GM12874 (cell line): ENCODE measurements at regions not wholly inside any gene's neighbourhood (a gene's known extent, or its start where the extent isn't known, plus 50 kb on each side); places are given as distances from the start of the nearest gene placed in this dataset.

ENCODE experiments used
- TF ChIP-seq, protein P1 (sequence below): IDR thresholded peaks from 2 replicates; pipeline ENCODE4 v1.5.1; 2011; ENCODE audit warnings: low read depth, mild to moderate bottlenecking, control low read depth, low read length, moderate library complexity; ENCODE audit not compliant: insufficient read depth

DNA sequence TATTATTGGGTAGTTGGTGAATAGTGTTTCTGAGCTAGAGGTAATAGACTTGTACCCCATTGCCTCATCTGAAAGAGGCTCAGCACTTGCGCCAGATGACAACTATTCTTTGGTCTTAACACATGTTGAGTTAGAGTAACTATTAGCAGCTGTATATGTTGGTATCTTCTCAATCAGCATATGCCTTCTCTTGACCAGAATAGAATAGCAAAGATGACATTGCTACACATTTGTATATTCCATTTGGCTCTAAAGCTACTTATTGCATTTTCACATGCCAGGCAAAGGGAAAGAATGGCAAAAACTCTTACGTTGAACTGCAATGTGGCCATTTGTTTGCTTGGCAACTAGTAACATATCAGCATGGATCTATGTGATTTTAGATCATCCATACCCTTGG, 173.8 kb upstream of the AGR3 start:
- TF ChIP-seq, protein P1, sequence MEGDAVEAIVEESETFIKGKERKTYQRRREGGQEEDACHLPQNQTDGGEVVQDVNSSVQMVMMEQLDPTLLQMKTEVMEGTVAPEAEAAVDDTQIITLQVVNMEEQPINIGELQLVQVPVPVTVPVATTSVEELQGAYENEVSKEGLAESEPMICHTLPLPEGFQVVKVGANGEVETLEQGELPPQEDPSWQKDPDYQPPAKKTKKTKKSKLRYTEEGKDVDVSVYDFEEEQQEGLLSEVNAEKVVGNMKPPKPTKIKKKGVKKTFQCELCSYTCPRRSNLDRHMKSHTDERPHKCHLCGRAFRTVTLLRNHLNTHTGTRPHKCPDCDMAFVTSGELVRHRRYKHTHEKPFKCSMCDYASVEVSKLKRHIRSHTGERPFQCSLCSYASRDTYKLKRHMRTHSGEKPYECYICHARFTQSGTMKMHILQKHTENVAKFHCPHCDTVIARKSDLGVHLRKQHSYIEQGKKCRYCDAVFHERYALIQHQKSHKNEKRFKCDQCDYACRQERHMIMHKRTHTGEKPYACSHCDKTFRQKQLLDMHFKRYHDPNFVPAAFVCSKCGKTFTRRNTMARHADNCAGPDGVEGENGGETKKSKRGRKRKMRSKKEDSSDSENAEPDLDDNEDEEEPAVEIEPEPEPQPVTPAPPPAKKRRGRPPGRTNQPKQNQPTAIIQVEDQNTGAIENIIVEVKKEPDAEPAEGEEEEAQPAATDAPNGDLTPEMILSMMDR, result no peak

DNA sequence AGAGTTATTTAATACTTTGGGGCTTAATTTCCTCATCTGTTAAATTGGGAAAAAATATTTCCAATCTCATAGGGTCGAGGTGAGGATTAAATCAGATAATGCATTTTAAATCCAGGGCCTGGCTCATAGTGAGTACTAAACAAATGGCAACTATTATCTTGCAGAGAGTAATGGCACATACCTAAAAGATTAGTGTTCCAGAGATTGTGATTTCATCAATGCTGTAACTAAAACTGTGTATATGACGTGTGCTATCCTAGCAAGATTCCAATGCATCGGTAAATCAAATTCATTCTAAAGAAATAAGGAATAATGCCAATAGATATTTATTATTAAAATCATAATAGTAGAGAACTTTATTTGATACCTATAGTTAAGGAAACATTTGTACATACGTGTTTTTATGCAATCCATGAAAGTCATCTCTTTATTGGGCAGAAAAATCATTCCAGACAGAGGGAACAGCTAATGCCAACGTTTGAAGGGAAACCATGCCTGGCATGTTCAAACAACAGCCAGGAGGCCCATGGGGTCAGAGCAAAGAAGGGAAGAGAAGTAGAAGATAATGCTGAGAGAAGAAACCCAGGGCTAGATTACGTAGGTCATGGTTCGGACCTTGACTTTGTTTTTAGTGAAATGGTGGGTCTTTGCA, 174.8 kb upstream of the AGR3 start:
- TF ChIP-seq, protein P1, result no peak

DNA sequence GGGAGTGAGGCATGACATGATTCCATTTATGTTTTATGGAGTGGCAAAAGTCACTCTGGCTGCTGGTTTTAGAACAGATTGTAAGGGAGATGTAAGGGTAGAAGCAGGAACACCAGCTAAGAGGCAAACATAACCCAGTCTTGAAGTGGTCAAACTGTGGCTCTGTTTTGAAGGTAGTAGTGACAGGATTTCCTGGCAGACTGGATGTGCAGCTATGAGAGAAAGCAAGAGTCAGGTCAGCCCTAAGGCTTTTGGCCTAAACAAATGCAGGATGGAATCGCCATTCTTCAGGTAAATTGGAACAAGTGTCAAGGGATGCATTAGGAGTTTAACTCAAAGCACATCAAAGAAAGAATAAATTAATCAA, 175.3 kb upstream of the AGR3 start:
- TF ChIP-seq, protein P1, result no peak

DNA sequence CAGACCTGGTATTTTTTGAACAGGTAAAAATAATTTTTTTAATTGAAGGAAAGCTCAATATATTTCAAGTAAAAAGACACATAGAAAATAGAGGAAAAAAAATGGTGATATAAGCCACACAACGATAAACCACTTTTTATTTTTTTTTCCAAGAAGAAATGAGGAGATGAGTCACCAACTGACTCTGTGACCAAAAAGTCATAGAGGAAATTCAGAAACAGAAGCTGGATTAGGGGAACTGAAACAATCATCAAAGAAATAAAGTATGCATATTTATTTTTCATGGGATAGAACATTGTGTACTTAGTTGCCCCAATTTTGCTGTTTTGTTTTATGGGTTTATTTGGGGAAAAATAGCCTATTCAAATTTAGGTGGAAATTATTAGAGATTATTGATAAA, 176.8 kb upstream of the AGR3 start:
- TF ChIP-seq, protein P1, result no peak

DNA sequence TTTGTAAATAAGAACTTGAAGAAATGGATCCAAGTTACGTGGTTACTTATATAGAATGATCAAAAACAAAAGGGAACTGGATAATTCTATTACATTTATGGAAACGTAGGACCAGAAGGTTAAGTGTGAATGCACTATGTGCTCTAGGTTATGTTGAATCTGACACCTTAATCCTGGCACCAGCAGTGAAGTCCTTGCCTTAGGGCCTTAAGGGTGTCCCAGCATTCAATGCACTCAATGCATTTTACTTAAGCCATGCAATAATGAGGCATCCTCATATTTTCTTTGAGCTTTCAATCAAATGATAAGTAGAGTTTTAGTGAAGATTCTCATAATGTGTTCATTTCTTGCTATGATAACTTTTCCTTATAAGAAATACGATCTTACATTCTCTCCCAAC, 178.3 kb upstream of the AGR3 start:
- TF ChIP-seq, protein P1, result no peak

DNA sequence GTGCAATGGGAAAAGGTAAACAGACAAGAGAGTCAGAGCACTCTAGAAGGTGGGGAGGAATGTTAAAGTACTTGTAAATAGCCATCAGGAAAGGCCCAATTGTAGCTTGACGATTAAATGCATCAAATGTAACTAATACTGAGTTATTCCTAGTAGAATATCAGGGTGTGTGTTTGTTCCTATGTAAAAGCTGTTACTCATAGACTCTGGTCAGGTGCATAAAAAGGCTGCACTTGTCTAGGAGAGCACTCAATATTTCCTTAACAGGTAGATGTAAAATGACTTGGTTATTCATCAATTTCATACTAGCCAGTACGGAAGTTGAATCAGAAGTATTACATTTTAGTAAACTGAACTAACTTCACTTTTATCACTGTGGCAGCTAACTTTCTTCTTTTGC, 179.7 kb upstream of the AGR3 start:
- TF ChIP-seq, protein P1, result no peak

DNA sequence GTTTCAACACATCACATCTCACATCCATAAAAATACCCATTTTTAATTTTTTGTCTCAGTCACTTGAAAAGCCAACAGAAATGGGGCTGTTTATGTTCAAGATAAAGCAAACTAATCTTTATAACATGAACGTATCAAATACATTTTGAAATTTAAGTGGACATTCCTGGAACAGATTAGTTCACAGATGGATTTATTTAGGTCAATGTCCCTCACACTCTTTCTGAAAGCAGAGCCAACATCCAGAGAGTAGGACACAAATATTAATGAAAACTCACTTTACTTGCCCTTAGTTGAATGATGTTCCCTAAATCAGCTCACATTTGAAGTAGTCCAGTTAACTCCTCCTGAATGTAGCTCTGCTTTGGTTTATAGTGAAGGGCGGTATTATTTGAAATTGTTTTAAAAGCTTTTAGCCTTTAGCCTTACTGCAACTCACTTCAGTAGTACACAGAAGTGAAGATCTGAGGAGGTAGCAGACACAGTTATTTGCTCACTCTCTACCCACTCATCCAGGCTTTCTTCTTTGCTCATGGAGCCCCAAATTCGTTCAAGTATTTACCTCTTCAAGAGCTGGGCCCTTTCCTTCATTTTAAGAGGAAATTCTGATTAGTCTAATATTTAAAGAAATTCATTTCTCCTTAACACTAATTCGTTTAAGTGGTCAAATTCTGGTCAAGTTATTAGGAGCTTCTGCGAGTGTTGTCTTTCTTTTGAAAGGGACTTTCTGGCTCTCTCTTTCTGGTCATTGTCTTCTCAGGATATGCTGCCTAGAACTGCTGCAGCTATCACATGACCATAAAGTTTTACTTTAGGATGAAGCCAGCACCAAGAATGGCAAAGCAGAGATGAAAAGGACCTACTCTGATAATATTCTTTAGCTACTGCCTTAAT, 180.6 kb upstream of the AGR3 start:
- TF ChIP-seq, protein P1, result no peak
